ENCODE measurements at regions not wholly inside any gene's neighbourhood (a gene's known extent, or its start where the extent isn't known, plus 50 kb on each side); places are given as distances from the start of the nearest gene placed in this dataset.

DNA sequence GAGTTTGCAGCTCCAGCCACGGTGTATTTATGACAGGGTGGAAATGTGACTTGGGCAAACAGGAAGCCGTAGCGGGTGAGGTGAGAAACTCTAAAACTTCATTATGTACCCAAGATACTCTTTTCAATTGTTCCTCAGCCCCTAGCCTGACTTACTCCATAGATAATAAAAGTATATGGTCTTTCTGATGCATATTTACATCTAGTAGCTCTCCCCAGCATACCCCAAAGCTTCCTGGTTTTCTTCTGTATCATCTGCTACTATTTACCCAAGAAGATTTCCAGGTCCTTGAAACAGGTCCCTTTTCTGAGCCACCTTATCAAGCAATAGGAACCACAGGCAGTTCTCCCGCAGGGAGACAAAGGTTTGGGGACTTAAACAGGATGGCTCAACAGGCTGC lies 201.5 kb upstream of the ESRRG start:
- TF ChIP-seq EGR1 (IDR thresholded peaks at IDR 0.05) (no peak), RAD21 (IDR thresholded peaks at IDR 0.05; ENCODE audit: low read depth) (no peak), TEAD4 (IDR thresholded peaks at IDR 0.05) (no peak), NFIC (IDR thresholded peaks at IDR 0.05) (no peak), TAF1 (IDR thresholded peaks at IDR 0.05; ENCODE audit: low read depth) (no peak), ZBTB7A (IDR thresholded peaks at IDR 0.05; ENCODE audit: low read depth) (no peak), FOXM1 (IDR thresholded peaks at IDR 0.05; ENCODE audit: borderline replicate concordance, low read depth) (no peak), CEBPB (IDR thresholded peaks at IDR 0.05) (no peak), EP300 (IDR thresholded peaks at IDR 0.05; ENCODE audit: borderline replicate concordance) (no peak)
- TF ChIP-seq, protein P1, sequence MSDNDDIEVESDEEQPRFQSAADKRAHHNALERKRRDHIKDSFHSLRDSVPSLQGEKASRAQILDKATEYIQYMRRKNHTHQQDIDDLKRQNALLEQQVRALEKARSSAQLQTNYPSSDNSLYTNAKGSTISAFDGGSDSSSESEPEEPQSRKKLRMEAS (IDR thresholded peaks at IDR 0.05): no peak
- TF ChIP-seq, protein P2, sequence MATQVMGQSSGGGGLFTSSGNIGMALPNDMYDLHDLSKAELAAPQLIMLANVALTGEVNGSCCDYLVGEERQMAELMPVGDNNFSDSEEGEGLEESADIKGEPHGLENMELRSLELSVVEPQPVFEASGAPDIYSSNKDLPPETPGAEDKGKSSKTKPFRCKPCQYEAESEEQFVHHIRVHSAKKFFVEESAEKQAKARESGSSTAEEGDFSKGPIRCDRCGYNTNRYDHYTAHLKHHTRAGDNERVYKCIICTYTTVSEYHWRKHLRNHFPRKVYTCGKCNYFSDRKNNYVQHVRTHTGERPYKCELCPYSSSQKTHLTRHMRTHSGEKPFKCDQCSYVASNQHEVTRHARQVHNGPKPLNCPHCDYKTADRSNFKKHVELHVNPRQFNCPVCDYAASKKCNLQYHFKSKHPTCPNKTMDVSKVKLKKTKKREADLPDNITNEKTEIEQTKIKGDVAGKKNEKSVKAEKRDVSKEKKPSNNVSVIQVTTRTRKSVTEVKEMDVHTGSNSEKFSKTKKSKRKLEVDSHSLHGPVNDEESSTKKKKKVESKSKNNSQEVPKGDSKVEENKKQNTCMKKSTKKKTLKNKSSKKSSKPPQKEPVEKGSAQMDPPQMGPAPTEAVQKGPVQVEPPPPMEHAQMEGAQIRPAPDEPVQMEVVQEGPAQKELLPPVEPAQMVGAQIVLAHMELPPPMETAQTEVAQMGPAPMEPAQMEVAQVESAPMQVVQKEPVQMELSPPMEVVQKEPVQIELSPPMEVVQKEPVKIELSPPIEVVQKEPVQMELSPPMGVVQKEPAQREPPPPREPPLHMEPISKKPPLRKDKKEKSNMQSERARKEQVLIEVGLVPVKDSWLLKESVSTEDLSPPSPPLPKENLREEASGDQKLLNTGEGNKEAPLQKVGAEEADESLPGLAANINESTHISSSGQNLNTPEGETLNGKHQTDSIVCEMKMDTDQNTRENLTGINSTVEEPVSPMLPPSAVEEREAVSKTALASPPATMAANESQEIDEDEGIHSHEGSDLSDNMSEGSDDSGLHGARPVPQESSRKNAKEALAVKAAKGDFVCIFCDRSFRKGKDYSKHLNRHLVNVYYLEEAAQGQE (IDR thresholded peaks at IDR 0.05; ENCODE audit: low read depth): no peak
